ENCODE measurements at regions not wholly inside any gene's neighbourhood (a gene's known extent, or its start where the extent isn't known, plus 50 kb on each side); places are given as distances from the start of the nearest gene placed in this dataset.

DNA sequence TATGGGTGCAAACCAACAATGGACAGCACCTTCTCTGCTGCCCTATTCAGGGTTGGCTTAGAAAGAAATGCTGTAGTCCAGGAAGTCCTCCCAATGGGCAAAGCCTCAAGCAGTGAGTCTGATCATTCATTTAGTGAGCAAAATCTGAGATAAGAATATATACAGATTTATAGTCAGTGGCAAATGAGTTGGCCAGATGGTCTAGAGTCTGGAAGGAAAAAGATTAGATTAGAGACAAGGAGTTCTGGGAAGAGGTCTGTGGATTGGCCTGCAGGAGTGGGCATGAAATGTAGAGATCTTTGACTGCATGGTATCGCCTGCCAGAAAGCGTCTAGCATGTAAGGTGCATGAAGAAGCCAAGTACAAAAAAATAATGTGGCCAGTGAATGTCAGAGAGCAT is 201.9 kb upstream of the PTER start:
- Histone ChIP-seq H3K9me1 (ENCODE audit: insufficient read depth, low read length) (no peaks in the 10 kb centered on the region), H2AFZ (replicated peaks; ENCODE audit: low read length, poor library complexity) (no peak overlapping the region), H2AK9ac (replicated peaks; ENCODE audit: low read depth, low read length, poor library complexity) (no peak overlapping the region), H3K18ac (ENCODE audit: low read depth, low read length) (no peak overlapping the region), H3K9me3 (ENCODE audit: control insufficient read depth, insufficient read depth, low read length) (peaks cover 17% of the 10 kb centered on the region), H2BK5ac (ENCODE audit: low read depth, low read length, poor library complexity, severe bottlenecking) (no peak overlapping the region), H3K14ac (replicated peaks; ENCODE audit: low read depth, low read length) (no peak overlapping the region), H3K9ac (ENCODE audit: low read depth, low read length) (no peak overlapping the region), H3K27ac (ENCODE audit: insufficient read depth, low read length) (no peak overlapping the region), H3K56ac (ENCODE audit: extremely low read depth, insufficient read depth, low read length) (no peak overlapping the region), H4K8ac (ENCODE audit: low read depth in 2 of 2, low read length in 2 of 2) (no peak overlapping the region), H4K20me1 (ENCODE audit: insufficient read depth, low read length) (no peaks in the 10 kb centered on the region), H3K79me1 (ENCODE audit: low read depth in 1 of 2, low read length in 2 of 2) (no peaks in the 10 kb centered on the region), H4K5ac (ENCODE audit: low read depth, low read length) (no peak overlapping the region), H3K4me1 (ENCODE audit: control insufficient read depth, insufficient read depth, low read length) (no peaks in the 10 kb centered on the region), H3K4ac (ENCODE audit: low read depth, low read length) (no peak overlapping the region), H3K23ac (ENCODE audit: low read depth, low read length) (no peak overlapping the region), H4K91ac (ENCODE audit: insufficient read depth, low read depth, low read length) (no peak overlapping the region), H2AK5ac (ENCODE audit: low read depth, low read length) (no peak overlapping the region), H3K4me3 (ENCODE audit: insufficient read depth, low read depth, low read length) (no peak overlapping the region), H2BK15ac (ENCODE audit: low read depth, low read length) (no peak overlapping the region), H2BK20ac (ENCODE audit: low read depth, low read length) (no peak overlapping the region), H3K27me3 (ENCODE audit: control insufficient read depth, insufficient read depth, low read length) (no peaks in the 10 kb centered on the region), H3K4me2 (ENCODE audit: low read depth, low read length) (no peak overlapping the region), H3K36me3 (ENCODE audit: control insufficient read depth, insufficient read depth, low read length) (no peaks in the 10 kb centered on the region), H2BK120ac (ENCODE audit: low read depth, low read length) (no peak overlapping the region)
- ChIA-PET CTCF (no interaction called here), POLR2A (ENCODE audit: unreplicated experiment) (no interaction called here)
- DNase-seq: no peak
- in situ Hi-C loops (cut with MboI; ENCODE audit: low sequenced_read_pairs) (no loop called here), intact Hi-C loops (cut with micrococcal nuclease) (no loop called here), dilution Hi-C loops (cut with HindIII; ENCODE audit: low sequenced_read_pairs, unreplicated experiment) (no loop called here)
- TF ChIP-seq POLR2A (IDR thresholded peaks at IDR 0.05; ENCODE audit: low read depth, low read length) (no peak), BHLHE40 (IDR thresholded peaks at IDR 0.05; ENCODE audit: low read depth, low read length) (no peak), RFX5 (IDR thresholded peaks at IDR 0.05; ENCODE audit: low read depth, low read length) (no peak), NFE2L2 (IDR thresholded peaks at IDR 0.05; ENCODE audit: low read depth, low read length) (no peak), FOS (IDR thresholded peaks at IDR 0.05; ENCODE audit: low read depth, low read length) (no peak), CHD1 (IDR thresholded peaks at IDR 0.05; ENCODE audit: low read depth, low read length) (no peak), MAZ (IDR thresholded peaks at IDR 0.05; ENCODE audit: borderline replicate concordance, low read depth, low read length) (no peak), SMC3 (IDR thresholded peaks at IDR 0.05; ENCODE audit: low read depth, low read length) (no peak), RAD21 (IDR thresholded peaks at IDR 0.05; ENCODE audit: low read length) (no peak)
- TF ChIP-seq, protein P1, sequence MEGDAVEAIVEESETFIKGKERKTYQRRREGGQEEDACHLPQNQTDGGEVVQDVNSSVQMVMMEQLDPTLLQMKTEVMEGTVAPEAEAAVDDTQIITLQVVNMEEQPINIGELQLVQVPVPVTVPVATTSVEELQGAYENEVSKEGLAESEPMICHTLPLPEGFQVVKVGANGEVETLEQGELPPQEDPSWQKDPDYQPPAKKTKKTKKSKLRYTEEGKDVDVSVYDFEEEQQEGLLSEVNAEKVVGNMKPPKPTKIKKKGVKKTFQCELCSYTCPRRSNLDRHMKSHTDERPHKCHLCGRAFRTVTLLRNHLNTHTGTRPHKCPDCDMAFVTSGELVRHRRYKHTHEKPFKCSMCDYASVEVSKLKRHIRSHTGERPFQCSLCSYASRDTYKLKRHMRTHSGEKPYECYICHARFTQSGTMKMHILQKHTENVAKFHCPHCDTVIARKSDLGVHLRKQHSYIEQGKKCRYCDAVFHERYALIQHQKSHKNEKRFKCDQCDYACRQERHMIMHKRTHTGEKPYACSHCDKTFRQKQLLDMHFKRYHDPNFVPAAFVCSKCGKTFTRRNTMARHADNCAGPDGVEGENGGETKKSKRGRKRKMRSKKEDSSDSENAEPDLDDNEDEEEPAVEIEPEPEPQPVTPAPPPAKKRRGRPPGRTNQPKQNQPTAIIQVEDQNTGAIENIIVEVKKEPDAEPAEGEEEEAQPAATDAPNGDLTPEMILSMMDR (conservative IDR thresholded peaks at IDR 0.05; ENCODE audit: low read depth, low read length): no peak
- TF ChIP-seq, protein P2, sequence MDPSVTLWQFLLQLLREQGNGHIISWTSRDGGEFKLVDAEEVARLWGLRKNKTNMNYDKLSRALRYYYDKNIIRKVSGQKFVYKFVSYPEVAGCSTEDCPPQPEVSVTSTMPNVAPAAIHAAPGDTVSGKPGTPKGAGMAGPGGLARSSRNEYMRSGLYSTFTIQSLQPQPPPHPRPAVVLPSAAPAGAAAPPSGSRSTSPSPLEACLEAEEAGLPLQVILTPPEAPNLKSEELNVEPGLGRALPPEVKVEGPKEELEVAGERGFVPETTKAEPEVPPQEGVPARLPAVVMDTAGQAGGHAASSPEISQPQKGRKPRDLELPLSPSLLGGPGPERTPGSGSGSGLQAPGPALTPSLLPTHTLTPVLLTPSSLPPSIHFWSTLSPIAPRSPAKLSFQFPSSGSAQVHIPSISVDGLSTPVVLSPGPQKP (IDR thresholded peaks at IDR 0.05; ENCODE audit: borderline replicate concordance, low read depth, low read length): no peak
- TF ChIP-seq, protein P3, sequence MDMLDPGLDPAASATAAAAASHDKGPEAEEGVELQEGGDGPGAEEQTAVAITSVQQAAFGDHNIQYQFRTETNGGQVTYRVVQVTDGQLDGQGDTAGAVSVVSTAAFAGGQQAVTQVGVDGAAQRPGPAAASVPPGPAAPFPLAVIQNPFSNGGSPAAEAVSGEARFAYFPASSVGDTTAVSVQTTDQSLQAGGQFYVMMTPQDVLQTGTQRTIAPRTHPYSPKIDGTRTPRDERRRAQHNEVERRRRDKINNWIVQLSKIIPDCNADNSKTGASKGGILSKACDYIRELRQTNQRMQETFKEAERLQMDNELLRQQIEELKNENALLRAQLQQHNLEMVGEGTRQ (IDR thresholded peaks at IDR 0.05; ENCODE audit: low read depth, low read length): no peak
- 56% methylated on average over 2 of the region's 2 CpGs; no CpG with 5 or more reads in 1 of the 2 experiments for WGBS, 2 experiments (ENCODE audit: extremely low coverage in 2 of 2, insufficient read length in 1 of 2)
- BruUV-seq (replicated peaks): no TSS peak
- ATAC-seq (ENCODE audit: low read depth): no peak

All from IMR-90 (cell line).